Thyroid gland (tissue), 4 donors: ENCODE measurements at regions not wholly inside any gene's neighbourhood (a gene's known extent, or its start where the extent isn't known, plus 50 kb on each side); places are given as distances from the start of the nearest gene placed in this dataset.

Experiments used
- DNase-seq, 2 donors: peaks; one replicate each; pipeline ENCODE4 v3.0.0-alpha.2; 2019
- H3K27ac ChIP-seq, 3 donors: fragments of 200-600 bp; sonication (generic); 1 replicate in 2 of 3; 2 replicates in 1 of 3; pipeline ENCODE4 v1.5.1; 2016 to 2019; ENCODE audit warnings: mild to moderate bottlenecking in 1 of 3, moderate library complexity in 1 of 3
- H3K27me3 ChIP-seq: fragments of 200-600 bp; sonication (generic); one replicate; pipeline ENCODE4 v1.5.1; 2019
- H3K36me3 ChIP-seq, 2 donors: fragments of 200-600 bp; sonication (generic); one replicate each; pipeline ENCODE4 v1.5.1; 2016 to 2019
- H3K4me1 ChIP-seq, 2 donors: fragments of 200-600 bp; sonication (generic); one replicate each; pipeline ENCODE4 v1.5.1; 2017 to 2019
- H3K4me3 ChIP-seq, 3 donors: fragments of 200-600 bp; sonication (generic); replicated peaks in 1 of 3; 1 replicate in 2 of 3; 2 replicates in 1 of 3; pipeline ENCODE4 v1.5.1; 2016; ENCODE audit warnings: mild to moderate bottlenecking in 1 of 3
- H3K9me3 ChIP-seq: fragments of 200-600 bp; sonication (generic); one replicate; pipeline ENCODE4 v1.5.1; 2017
- POLR2A ChIP-seq, 2 donors: fragments of 450-650 bp; IDR thresholded peaks; one replicate each; pipeline ENCODE4 v1.6.1; 2017; ENCODE audit warnings: antibody characterized with exemption in 2 of 2, mild to moderate bottlenecking in 2 of 2, moderate library complexity in 1 of 2
- WGBS, 2 donors: methylation state at CpG; one replicate each; pipeline ENCODE4 v1.1.5; 2017; 5-methylcytosine and 5-hydroxymethylcytosine counted together
- intact Hi-C: fragments of 100-400 bp; cut with DNase I; formaldehyde crosslinking; loops from one replicate; pipeline ENCODE4 v1.15.1; 2023
- TF ChIP-seq, protein P1 (sequence below), 6 experiments: fragments of 200-600 bp in 3 of 6; fragments of 450-650 bp in 3 of 6; sonication (generic) in 3 of 6; IDR thresholded peaks; one replicate each; pipeline ENCODE4 v1.5.1; 2016 to 2019; ENCODE audit warnings: antibody characterized with exemption in 6 of 6, mild to moderate bottlenecking in 2 of 6, inconsistent platforms in 1 of 6, moderate library complexity in 1 of 6

- WGBS, 2 donors: 73 to 78% methylated on average over 4 of the region's 4 CpGs
- Histone ChIP-seq H3K9me3 (no peaks in the 10 kb centered on the region), H3K36me3 (no peaks in the 10 kb centered on the region), H3K4me3 (no peak overlapping the region), H3K4me1 (no peaks in the 10 kb centered on the region), H3K27me3 (no peaks in the 10 kb centered on the region), H3K27ac (no peak overlapping the region)
- intact Hi-C loops: loop anchor here (10.0 kb wide), 1 partner anchor 490 kb away; no protein-coding TSS in a partner anchor
- no peak for DNase-seq
- TF ChIP-seq, protein P1, sequence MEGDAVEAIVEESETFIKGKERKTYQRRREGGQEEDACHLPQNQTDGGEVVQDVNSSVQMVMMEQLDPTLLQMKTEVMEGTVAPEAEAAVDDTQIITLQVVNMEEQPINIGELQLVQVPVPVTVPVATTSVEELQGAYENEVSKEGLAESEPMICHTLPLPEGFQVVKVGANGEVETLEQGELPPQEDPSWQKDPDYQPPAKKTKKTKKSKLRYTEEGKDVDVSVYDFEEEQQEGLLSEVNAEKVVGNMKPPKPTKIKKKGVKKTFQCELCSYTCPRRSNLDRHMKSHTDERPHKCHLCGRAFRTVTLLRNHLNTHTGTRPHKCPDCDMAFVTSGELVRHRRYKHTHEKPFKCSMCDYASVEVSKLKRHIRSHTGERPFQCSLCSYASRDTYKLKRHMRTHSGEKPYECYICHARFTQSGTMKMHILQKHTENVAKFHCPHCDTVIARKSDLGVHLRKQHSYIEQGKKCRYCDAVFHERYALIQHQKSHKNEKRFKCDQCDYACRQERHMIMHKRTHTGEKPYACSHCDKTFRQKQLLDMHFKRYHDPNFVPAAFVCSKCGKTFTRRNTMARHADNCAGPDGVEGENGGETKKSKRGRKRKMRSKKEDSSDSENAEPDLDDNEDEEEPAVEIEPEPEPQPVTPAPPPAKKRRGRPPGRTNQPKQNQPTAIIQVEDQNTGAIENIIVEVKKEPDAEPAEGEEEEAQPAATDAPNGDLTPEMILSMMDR (IDR thresholded peaks at IDR 0.05): no peak
- no peak for TF ChIP-seq POLR2A (IDR thresholded peaks at IDR 0.05)
These were observed 583.9 kb downstream of the MCTP2 start for GRCh38 chr15:94815110-94815731.

DNA sequence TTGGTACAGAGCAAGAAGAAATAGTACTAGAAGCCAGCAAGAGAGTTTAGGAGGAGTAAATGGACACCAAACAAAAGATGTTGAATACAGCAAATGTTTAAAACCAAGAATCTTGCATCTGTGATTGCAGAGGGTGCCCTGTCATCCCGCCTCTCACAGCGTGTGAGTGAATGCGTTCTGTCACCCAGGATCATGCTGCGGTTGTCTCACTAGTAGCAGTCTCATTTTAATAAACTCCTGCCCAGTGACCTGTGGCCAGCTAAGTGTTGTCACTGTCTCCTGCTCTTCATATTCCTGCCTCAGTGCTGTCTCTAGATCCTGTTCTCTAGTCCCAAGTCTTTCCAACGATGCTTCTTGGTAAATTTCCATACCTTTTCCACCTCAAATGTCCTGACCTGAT, 584.6 kb downstream of the MCTP2 start:
- Histone ChIP-seq H3K27me3 (no peaks in the 10 kb centered on the region), H3K4me3 (no peak overlapping the region), H3K9me3 (no peaks in the 10 kb centered on the region), H3K36me3 (no peaks in the 10 kb centered on the region), H3K27ac (no peak overlapping the region), H3K4me1 (no peaks in the 10 kb centered on the region)
- intact Hi-C loops: loop anchor here (10.0 kb wide), 1 partner anchor 489 kb away; no protein-coding TSS in a partner anchor
- TF ChIP-seq, protein P1 (IDR thresholded peaks at IDR 0.05): no peak
- no peak for TF ChIP-seq POLR2A (IDR thresholded peaks at IDR 0.05)
- WGBS, 2 donors: 87% methylated on average over 5 of the region's 5 CpGs
- no peak for DNase-seq

GRCh38 chr15:94829887-94830884, 598.8 kb downstream of the MCTP2 start:
- Histone ChIP-seq H3K4me1 (no peaks in the 10 kb centered on the region), H3K36me3 (no peaks in the 10 kb centered on the region), H3K4me3 (no peak overlapping the region), H3K27ac (no peak overlapping the region), H3K9me3 (no peaks in the 10 kb centered on the region), H3K27me3 (no peaks in the 10 kb centered on the region)
- WGBS, 2 donors: 93 to 94% methylated on average over 15 of the region's 15 CpGs
- TF ChIP-seq, protein P1 (IDR thresholded peaks at IDR 0.05): no peak
- no peak for TF ChIP-seq POLR2A (IDR thresholded peaks at IDR 0.05)
- intact Hi-C loops: no loop called here
- DNase-seq: no peak

- no peak overlapping the region for H3K4me3 ChIP-seq
- no peak for TF ChIP-seq POLR2A (IDR thresholded peaks at IDR 0.05)
- TF ChIP-seq, protein P1 (IDR thresholded peaks at IDR 0.05): no peak
- 97% methylated on average over 3 of the region's 3 CpGs for WGBS, 2 donors
These were observed 602.6 kb downstream of the MCTP2 start for GRCh38 chr15:94834000-94834399.

DNA sequence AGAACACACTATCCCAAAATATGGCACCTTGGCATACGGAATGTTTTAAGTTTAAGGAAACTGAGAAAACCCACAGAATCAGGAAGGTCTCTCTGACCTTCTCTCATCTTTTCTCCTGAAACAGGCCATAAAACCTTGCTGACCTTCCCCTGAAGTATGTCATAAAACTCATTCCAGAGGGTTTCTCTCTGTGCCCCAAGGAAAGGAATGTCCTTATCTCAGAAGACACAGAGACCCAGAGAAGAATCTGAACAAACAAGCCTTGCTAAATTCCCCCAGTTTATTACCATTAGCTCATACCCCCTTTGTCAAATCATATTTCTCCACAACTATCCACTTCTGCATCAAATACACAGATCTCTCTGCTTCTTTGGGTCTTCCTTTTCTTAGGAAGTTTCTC, 603.1 kb downstream of the MCTP2 start:
- intact Hi-C loops: no loop called here
- H3K9me3 ChIP-seq: no peaks in the 10 kb centered on the region
- H3K36me3 ChIP-seq: no peaks in the 10 kb centered on the region
- no peak overlapping the region for H3K4me3 ChIP-seq
- DNase-seq: no peak
- no peaks in the 10 kb centered on the region for H3K27me3 ChIP-seq
- WGBS, 2 donors: 66 to 79% methylated on average over 1 of the region's 1 CpG
- H3K4me1 ChIP-seq: no peaks in the 10 kb centered on the region
- no peak overlapping the region for H3K27ac ChIP-seq
- no peak for TF ChIP-seq POLR2A (IDR thresholded peaks at IDR 0.05)
- TF ChIP-seq, protein P1 (IDR thresholded peaks at IDR 0.05): no peak

More at GRCh38 chr15:94834000-94834399, 602.6 kb downstream of the MCTP2 start:
- Histone ChIP-seq H3K9me3 (no peaks in the 10 kb centered on the region), H3K4me1 (no peaks in the 10 kb centered on the region), H3K36me3 (no peaks in the 10 kb centered on the region), H3K27me3 (no peaks in the 10 kb centered on the region), H3K27ac (no peak overlapping the region)
- intact Hi-C loops: no loop called here
- DNase-seq: no peak
